ENCODE measurements at regions not wholly inside any gene's neighbourhood (a gene's known extent, or its start where the extent isn't known, plus 50 kb on each side); places are given as distances from the start of the nearest gene placed in this dataset.

DNA sequence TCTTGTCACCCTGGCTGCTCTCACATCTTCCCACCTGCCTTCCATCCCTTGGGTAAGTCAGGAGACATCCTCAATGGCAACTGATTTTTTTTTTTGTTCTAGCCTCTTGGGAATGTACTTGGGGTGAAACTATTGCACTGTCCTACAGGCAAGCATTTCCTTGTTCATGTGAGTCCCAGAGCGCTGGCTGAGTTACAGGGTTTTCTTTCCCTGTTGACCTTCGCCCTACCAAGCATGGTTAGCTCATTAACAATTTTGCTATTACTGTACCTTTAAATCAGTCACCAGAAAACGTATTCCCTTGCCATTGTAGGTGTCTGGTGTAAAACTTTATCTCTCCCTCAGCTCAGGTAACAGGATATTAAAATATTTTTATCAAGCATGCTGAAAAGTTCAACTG, 98.9 kb downstream of the PRLHR start:
- no peak for ATAC-seq
- no peak for DNase-seq (ENCODE audit: low read depth in 1 of 2, low spot score in 1 of 2)
- Histone ChIP-seq H3K4me3 (no peak overlapping the region), H3K27ac (no peak overlapping the region), H3K9me3 (no peaks in the 10 kb centered on the region), H3K4me2 (no peak overlapping the region), H3K4me1 (peaks cover 5% of the 10 kb centered on the region; the same call in 2 of the 3 replicates)
- POLR2A ChIA-PET = no interaction called here
- TF ChIP-seq POLR2A (IDR thresholded peaks at IDR 0.05; ENCODE audit: low read length) = no peak
- TF ChIP-seq ZFP36 (IDR thresholded peaks at IDR 0.05; ENCODE audit: borderline replicate concordance, partially characterized antibody) = no peak
- TF ChIP-seq, protein P1, sequence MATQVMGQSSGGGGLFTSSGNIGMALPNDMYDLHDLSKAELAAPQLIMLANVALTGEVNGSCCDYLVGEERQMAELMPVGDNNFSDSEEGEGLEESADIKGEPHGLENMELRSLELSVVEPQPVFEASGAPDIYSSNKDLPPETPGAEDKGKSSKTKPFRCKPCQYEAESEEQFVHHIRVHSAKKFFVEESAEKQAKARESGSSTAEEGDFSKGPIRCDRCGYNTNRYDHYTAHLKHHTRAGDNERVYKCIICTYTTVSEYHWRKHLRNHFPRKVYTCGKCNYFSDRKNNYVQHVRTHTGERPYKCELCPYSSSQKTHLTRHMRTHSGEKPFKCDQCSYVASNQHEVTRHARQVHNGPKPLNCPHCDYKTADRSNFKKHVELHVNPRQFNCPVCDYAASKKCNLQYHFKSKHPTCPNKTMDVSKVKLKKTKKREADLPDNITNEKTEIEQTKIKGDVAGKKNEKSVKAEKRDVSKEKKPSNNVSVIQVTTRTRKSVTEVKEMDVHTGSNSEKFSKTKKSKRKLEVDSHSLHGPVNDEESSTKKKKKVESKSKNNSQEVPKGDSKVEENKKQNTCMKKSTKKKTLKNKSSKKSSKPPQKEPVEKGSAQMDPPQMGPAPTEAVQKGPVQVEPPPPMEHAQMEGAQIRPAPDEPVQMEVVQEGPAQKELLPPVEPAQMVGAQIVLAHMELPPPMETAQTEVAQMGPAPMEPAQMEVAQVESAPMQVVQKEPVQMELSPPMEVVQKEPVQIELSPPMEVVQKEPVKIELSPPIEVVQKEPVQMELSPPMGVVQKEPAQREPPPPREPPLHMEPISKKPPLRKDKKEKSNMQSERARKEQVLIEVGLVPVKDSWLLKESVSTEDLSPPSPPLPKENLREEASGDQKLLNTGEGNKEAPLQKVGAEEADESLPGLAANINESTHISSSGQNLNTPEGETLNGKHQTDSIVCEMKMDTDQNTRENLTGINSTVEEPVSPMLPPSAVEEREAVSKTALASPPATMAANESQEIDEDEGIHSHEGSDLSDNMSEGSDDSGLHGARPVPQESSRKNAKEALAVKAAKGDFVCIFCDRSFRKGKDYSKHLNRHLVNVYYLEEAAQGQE (IDR thresholded peaks at IDR 0.05) = no peak
- TF ChIP-seq, protein P2, sequence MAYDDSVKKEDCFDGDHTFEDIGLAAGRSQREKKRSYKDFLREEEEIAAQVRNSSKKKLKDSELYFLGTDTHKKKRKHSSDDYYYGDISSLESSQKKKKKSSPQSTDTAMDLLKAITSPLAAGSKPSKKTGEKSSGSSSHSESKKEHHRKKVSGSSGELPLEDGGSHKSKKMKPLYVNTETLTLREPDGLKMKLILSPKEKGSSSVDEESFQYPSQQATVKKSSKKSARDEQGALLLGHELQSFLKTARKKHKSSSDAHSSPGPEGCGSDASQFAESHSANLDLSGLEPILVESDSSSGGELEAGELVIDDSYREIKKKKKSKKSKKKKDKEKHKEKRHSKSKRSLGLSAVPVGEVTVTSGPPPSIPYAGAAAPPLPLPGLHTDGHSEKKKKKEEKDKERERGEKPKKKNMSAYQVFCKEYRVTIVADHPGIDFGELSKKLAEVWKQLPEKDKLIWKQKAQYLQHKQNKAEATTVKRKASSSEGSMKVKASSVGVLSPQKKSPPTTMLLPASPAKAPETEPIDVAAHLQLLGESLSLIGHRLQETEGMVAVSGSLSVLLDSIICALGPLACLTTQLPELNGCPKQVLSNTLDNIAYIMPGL (CRISPR knock-in tag; IDR thresholded peaks at IDR 0.05; ENCODE audit: borderline replicate concordance) = no peak
- TF ChIP-seq FOSL2 (IDR thresholded peaks at IDR 0.05) = no peak
- TF ChIP-seq FOSL2 (CRISPR knock-in tag; IDR thresholded peaks at IDR 0.05) = no peak
- TF ChIP-seq RCOR1 (IDR thresholded peaks at IDR 0.05; ENCODE audit: low read depth, low read length) = no peak
- TF ChIP-seq ELK1 (IDR thresholded peaks at IDR 0.05; ENCODE audit: low read depth, low read length) = no peak
- CTCF ChIA-PET = interaction anchor here (3.0 kb wide), 1 partner anchor 37 kb away, joined by 15 read pairs; no protein-coding TSS in a partner anchor
- FAIRE-seq = no peak
- 34% methylated on average over 3 of the region's 3 CpGs for WGBS (ENCODE audit: missing lambda C conversion rate)

GRCh38 chr10:118495499-118495898, 99.9 kb downstream of the PRLHR start:
- ChIA-PET POLR2A (no interaction called here), CTCF (interaction anchor here (1.3 to 3.0 kb wide), 2 partner anchors 36 to 48 kb away, joined by 4 to 15 read pairs; no protein-coding TSS in a partner anchor)
- Histone ChIP-seq H3K27ac (no peak overlapping the region), H3K4me1 (no peaks in the 10 kb centered on the region), H3K4me2 (no peak overlapping the region), H3K9me3 (no peaks in the 10 kb centered on the region), H3K4me3 (no peak overlapping the region)
- no peak for FAIRE-seq
- no peak for DNase-seq (ENCODE audit: low read depth in 1 of 2, low spot score in 1 of 2)
- no peak for TF ChIP-seq POLR2AphosphoS2 (conservative IDR thresholded peaks at IDR 0.05; ENCODE audit: low read length)
- no peak for TF ChIP-seq CBX2 (IDR thresholded peaks at IDR 0.05; ENCODE audit: borderline replicate concordance, low read depth)
- no peak for TF ChIP-seq RARB (CRISPR knock-in tag; IDR thresholded peaks at IDR 0.05)
- no peak for TF ChIP-seq HDAC2 (IDR thresholded peaks at IDR 0.05)
- TF ChIP-seq, protein P1 (IDR thresholded peaks at IDR 0.05) = no peak
- TF ChIP-seq NR3C1 (IDR thresholded peaks at IDR 0.05) = no peak
- TF ChIP-seq HOXB13 (CRISPR knock-in tag; IDR thresholded peaks at IDR 0.05; ENCODE audit: low read depth) = no peak
- WGBS (ENCODE audit: missing lambda C conversion rate) = 48% methylated on average over 2 of the region's 2 CpGs
- no peak for ATAC-seq

Measured in A549 (cell line).